HCT116 (cell line): ENCODE measurements at regions not wholly inside any gene's neighbourhood (a gene's known extent, or its start where the extent isn't known, plus 50 kb on each side); places are given as distances from the start of the nearest gene placed in this dataset.

Source experiments
- ATAC-seq: fragments of 200-7000 bp; cut with Tn5 transposase; 2 replicates; pipeline ENCODE4 v1.9.1; 2020; ENCODE audit warnings: mild to moderate bottlenecking, moderate library complexity
- BruUV-seq: library from RNA; stranded (reverse); fragments of 400-500 nt; replicated peaks from 2 replicates; lab custom pipeline; 2021; lab: Mats Ljungman, UMichigan
- CTCF ChIA-PET: fragments of 300-600 bp; sonication (Branson Sonifier 250); formaldehyde crosslinking; loops from one replicate; lab custom pipeline; 2021; ENCODE audit warnings: antibody characterized with exemption; lab: Charles Lee
- POLR2A ChIA-PET: fragments of 300-600, 350-600 bp; sonication (Branson Sonifier 250); formaldehyde crosslinking; loops from one replicate; lab custom pipeline; 2021; ENCODE audit warnings: antibody characterized with exemption; lab: Charles Lee
- RAD21 ChIA-PET, 2 experiments: fragments of 300-600 bp; sonication (Branson Sonifier 250); formaldehyde crosslinking; loops; one replicate each; lab custom pipeline; 2023; ENCODE audit warnings: low total read pairs in 2 of 2; ENCODE audit not compliant: uncharacterized antibody in 2 of 2, unreplicated experiment in 2 of 2, low non-redundant PET in 1 of 2; lab: Charles Lee
- DNase-seq: peaks from one replicate; pipeline ENCODE4 v3.0.0-alpha.2; 2010; ENCODE audit warnings: low read depth, low spot score
- H2AFZ ChIP-seq: fragments of 200-600 bp; shearing (Covaris generic), sonication (generic); 2 replicates; pipeline ENCODE4 v1.6.1; 2017; ENCODE audit warnings: low read depth, mixed run types, mixed read lengths, antibody characterized with exemption, low read length; ENCODE audit not compliant: poor library complexity, severe bottlenecking
- H3K27ac ChIP-seq: 2 replicates; pipeline ENCODE4 v1.5.1; 2012; ENCODE audit warnings: low read depth, low read length
- H3K27me3 ChIP-seq: fragments of 200-600 bp; sonication (generic); 2 replicates; pipeline ENCODE4 v1.6.1; 2016; ENCODE audit warnings: mixed run types, low read length, mixed read lengths; ENCODE audit not compliant: insufficient read depth
- H3K36me3 ChIP-seq, 2 experiments: fragments of 200-500 bp in 1 of 2; fragments of 200-600 bp in 1 of 2; sonication (Bioruptor generic) in 1 of 2; sonication (generic) in 1 of 2; 2 replicates each; pipeline versions ENCODE4 v1.5.1 to v1.6.1; 2014 to 2016; ENCODE audit warnings: low read length in 2 of 2, inconsistent platforms in 1 of 2, mixed read lengths in 1 of 2, mixed run types in 1 of 2; ENCODE audit not compliant: insufficient read depth in 2 of 2, control insufficient read depth in 1 of 2
- H3K4me1 ChIP-seq, 2 experiments: fragments of 200-600 bp in 1 of 2; sonication (generic) in 1 of 2; 2 replicates each; pipeline versions ENCODE4 v1.5.1 to v1.6.1; 2012 to 2017; ENCODE audit warnings: low read length in 2 of 2, inconsistent platforms in 1 of 2, mild to moderate bottlenecking in 1 of 2, mixed read lengths in 1 of 2, mixed run types in 1 of 2, moderate library complexity in 1 of 2; ENCODE audit not compliant: insufficient read depth in 2 of 2, control insufficient read depth in 1 of 2
- H3K4me2 ChIP-seq: fragments of 200-600 bp; sonication (generic); 2 replicates; pipeline ENCODE4 v1.6.1; 2017; ENCODE audit warnings: mixed run types, low read length, mixed read lengths
- H3K4me3 ChIP-seq, 2 experiments: fragments of 200-600 bp in 1 of 2; sonication (generic) in 1 of 2; replicated peaks in 1 of 2; 2 replicates each; pipeline ENCODE4 v1.5.1; 2011 to 2016; ENCODE audit warnings: low read length in 2 of 2, control low read depth in 1 of 2, low read depth in 1 of 2, mild to moderate bottlenecking in 1 of 2, mixed read lengths in 1 of 2, mixed run types in 1 of 2
- H3K79me2 ChIP-seq: fragments of 200-600 bp; sonication (generic); 2 replicates; pipeline ENCODE4 v1.6.1; 2017; ENCODE audit warnings: mild to moderate bottlenecking, mixed run types, low read length, moderate library complexity, mixed read lengths; ENCODE audit not compliant: insufficient read depth
- H3K9ac ChIP-seq: fragments of 200-600 bp; sonication (generic); 2 replicates; pipeline ENCODE4 v1.6.1; 2016; ENCODE audit warnings: low read length, mixed read lengths
- H3K9me2 ChIP-seq: fragments of 200-600 bp; sonication (generic), shearing (Covaris generic); 2 replicates; pipeline ENCODE4 v1.6.1; 2017; ENCODE audit warnings: mixed run types, mild to moderate bottlenecking, moderate library complexity; ENCODE audit not compliant: insufficient read depth
- H3K9me3 ChIP-seq, 2 experiments: fragments of 200-500 bp in 1 of 2; fragments of 200-600 bp in 1 of 2; sonication (Bioruptor generic) in 1 of 2; sonication (generic) in 1 of 2; 2 replicates each; pipeline ENCODE4 v1.6.1; 2014 to 2017; ENCODE audit warnings: low read length in 2 of 2, mixed read lengths in 2 of 2, inconsistent platforms in 1 of 2, low read depth in 1 of 2, mild to moderate bottlenecking in 1 of 2, mixed run types in 1 of 2, moderate library complexity in 1 of 2; ENCODE audit not compliant: control insufficient read depth in 1 of 2, insufficient read depth in 1 of 2
- H4K20me1 ChIP-seq: fragments of 200-600 bp; sonication (generic), shearing (Covaris generic); 2 replicates; pipeline ENCODE4 v1.6.1; 2017; ENCODE audit warnings: mixed run types, mild to moderate bottlenecking, moderate library complexity; ENCODE audit not compliant: insufficient read depth
- CBX3 ChIP-seq: IDR thresholded peaks from 2 replicates; pipeline ENCODE4 v1.6.1; 2012; ENCODE audit warnings: low read depth
- ELF1 ChIP-seq: IDR thresholded peaks from 2 replicates; pipeline ENCODE4 v1.6.1; 2012; ENCODE audit warnings: low read depth, borderline replicate concordance
- JUND ChIP-seq: IDR thresholded peaks from 2 replicates; pipeline ENCODE4 v1.6.1; 2012
- POLR2AphosphoS5 ChIP-seq: IDR thresholded peaks from 2 replicates; pipeline ENCODE4 v1.6.1; 2011; ENCODE audit warnings: mild to moderate bottlenecking, low read depth, low read length, moderate library complexity
- RAD21 ChIP-seq: IDR thresholded peaks from 2 replicates; pipeline ENCODE4 v1.6.1; 2012; ENCODE audit warnings: low read depth, mild to moderate bottlenecking
- SIN3A ChIP-seq: IDR thresholded peaks from 2 replicates; pipeline ENCODE4 v1.6.1; 2012; ENCODE audit warnings: low read depth
- SP1 ChIP-seq: IDR thresholded peaks from 2 replicates; pipeline ENCODE4 v1.6.1; 2012; ENCODE audit warnings: low read depth
- YY1 ChIP-seq: IDR thresholded peaks from 2 replicates; pipeline ENCODE4 v1.6.1; 2011; ENCODE audit warnings: low read length, low read depth, moderate library complexity, mild to moderate bottlenecking; ENCODE audit not compliant: insufficient replicate concordance; ENCODE audit errors: extremely low read depth
- ZFX ChIP-seq: fragments of 450-650 bp; IDR thresholded peaks from 2 replicates; pipeline ENCODE4 v1.6.1; 2017
- intact Hi-C: fragments of 100-400 bp; cut with micrococcal nuclease; formaldehyde crosslinking; loops from 2 replicates; pipeline ENCODE4 v1.10.0; 2022
- TF ChIP-seq, protein P1 (sequence below): IDR thresholded peaks from 2 replicates; pipeline ENCODE4 v1.6.1; 2011; ENCODE audit warnings: mild to moderate bottlenecking, low read length, moderate library complexity; ENCODE audit not compliant: insufficient replicate concordance; ENCODE audit errors: extremely low read depth
- TF ChIP-seq, protein P2 (sequence below): IDR thresholded peaks from 2 replicates; pipeline ENCODE4 v1.6.1; 2012
- TF ChIP-seq, protein P3 (sequence below): IDR thresholded peaks from 2 replicates; pipeline ENCODE4 v1.6.1; 2012; ENCODE audit warnings: low read depth
- TF ChIP-seq, protein P4 (sequence below), 3 experiments: fragments of 200-600 bp in 1 of 3; sonication (generic) in 1 of 3; IDR thresholded peaks in 2 of 3; conservative IDR thresholded peaks in 1 of 3; 2 replicates each; pipeline ENCODE4 v1.5.1; 2012 to 2017; ENCODE audit warnings: low read depth in 2 of 3, low read length in 2 of 3, antibody characterized with exemption in 1 of 3, borderline replicate concordance in 1 of 3, control low read depth in 1 of 3, mild to moderate bottlenecking in 1 of 3, mixed read lengths in 1 of 3, mixed run types in 1 of 3, moderate library complexity in 1 of 3; ENCODE audit not compliant: insufficient read depth in 1 of 3

DNA sequence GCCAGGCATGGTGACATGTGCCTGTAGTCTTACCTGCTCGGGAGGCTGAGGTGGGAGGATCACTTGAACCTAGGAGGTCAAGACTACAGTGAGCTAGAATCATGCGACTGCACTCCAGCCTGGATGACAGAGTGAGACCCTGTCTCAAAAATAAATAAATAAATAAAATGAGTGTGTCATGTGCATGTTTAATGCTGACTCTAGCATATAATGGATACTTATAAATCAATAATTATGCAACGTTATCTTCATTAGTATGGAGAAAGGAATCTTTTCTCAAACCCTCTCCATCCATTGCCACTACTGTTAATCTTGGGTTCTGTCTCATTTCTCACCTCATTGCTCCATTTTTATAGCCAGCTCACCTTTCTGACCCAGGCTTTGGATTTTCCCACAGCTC lies 189.5 kb upstream of the RPL34 start:
- H3K9me2 ChIP-seq: no peaks in the 10 kb centered on the region
- H3K9ac ChIP-seq: no peak overlapping the region
- no peaks in the 10 kb centered on the region for H4K20me1 ChIP-seq
- intact Hi-C loops: no loop called here
- H3K4me1 ChIP-seq: no peaks in the 10 kb centered on the region
- no peak overlapping the region for H2AFZ ChIP-seq
- no peaks in the 10 kb centered on the region for H3K9me3 ChIP-seq
- TF ChIP-seq POLR2AphosphoS5 (no peak), SP1 (no peak), CBX3 (no peak), YY1 (no peak), SIN3A (no peak), JUND (no peak), ZFX (no peak), ELF1 (no peak), RAD21 (no peak)
- TF ChIP-seq, protein P1, sequence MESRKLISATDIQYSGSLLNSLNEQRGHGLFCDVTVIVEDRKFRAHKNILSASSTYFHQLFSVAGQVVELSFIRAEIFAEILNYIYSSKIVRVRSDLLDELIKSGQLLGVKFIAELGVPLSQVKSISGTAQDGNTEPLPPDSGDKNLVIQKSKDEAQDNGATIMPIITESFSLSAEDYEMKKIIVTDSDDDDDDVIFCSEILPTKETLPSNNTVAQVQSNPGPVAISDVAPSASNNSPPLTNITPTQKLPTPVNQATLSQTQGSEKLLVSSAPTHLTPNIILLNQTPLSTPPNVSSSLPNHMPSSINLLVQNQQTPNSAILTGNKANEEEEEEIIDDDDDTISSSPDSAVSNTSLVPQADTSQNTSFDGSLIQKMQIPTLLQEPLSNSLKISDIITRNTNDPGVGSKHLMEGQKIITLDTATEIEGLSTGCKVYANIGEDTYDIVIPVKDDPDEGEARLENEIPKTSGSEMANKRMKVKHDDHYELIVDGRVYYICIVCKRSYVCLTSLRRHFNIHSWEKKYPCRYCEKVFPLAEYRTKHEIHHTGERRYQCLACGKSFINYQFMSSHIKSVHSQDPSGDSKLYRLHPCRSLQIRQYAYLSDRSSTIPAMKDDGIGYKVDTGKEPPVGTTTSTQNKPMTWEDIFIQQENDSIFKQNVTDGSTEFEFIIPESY: no peak
- TF ChIP-seq, protein P2, sequence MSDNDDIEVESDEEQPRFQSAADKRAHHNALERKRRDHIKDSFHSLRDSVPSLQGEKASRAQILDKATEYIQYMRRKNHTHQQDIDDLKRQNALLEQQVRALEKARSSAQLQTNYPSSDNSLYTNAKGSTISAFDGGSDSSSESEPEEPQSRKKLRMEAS: no peak
- TF ChIP-seq, protein P3, sequence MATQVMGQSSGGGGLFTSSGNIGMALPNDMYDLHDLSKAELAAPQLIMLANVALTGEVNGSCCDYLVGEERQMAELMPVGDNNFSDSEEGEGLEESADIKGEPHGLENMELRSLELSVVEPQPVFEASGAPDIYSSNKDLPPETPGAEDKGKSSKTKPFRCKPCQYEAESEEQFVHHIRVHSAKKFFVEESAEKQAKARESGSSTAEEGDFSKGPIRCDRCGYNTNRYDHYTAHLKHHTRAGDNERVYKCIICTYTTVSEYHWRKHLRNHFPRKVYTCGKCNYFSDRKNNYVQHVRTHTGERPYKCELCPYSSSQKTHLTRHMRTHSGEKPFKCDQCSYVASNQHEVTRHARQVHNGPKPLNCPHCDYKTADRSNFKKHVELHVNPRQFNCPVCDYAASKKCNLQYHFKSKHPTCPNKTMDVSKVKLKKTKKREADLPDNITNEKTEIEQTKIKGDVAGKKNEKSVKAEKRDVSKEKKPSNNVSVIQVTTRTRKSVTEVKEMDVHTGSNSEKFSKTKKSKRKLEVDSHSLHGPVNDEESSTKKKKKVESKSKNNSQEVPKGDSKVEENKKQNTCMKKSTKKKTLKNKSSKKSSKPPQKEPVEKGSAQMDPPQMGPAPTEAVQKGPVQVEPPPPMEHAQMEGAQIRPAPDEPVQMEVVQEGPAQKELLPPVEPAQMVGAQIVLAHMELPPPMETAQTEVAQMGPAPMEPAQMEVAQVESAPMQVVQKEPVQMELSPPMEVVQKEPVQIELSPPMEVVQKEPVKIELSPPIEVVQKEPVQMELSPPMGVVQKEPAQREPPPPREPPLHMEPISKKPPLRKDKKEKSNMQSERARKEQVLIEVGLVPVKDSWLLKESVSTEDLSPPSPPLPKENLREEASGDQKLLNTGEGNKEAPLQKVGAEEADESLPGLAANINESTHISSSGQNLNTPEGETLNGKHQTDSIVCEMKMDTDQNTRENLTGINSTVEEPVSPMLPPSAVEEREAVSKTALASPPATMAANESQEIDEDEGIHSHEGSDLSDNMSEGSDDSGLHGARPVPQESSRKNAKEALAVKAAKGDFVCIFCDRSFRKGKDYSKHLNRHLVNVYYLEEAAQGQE: no peak
- TF ChIP-seq, protein P4, sequence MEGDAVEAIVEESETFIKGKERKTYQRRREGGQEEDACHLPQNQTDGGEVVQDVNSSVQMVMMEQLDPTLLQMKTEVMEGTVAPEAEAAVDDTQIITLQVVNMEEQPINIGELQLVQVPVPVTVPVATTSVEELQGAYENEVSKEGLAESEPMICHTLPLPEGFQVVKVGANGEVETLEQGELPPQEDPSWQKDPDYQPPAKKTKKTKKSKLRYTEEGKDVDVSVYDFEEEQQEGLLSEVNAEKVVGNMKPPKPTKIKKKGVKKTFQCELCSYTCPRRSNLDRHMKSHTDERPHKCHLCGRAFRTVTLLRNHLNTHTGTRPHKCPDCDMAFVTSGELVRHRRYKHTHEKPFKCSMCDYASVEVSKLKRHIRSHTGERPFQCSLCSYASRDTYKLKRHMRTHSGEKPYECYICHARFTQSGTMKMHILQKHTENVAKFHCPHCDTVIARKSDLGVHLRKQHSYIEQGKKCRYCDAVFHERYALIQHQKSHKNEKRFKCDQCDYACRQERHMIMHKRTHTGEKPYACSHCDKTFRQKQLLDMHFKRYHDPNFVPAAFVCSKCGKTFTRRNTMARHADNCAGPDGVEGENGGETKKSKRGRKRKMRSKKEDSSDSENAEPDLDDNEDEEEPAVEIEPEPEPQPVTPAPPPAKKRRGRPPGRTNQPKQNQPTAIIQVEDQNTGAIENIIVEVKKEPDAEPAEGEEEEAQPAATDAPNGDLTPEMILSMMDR (IDR thresholded peaks at IDR 0.05 in 2 of 3, conservative IDR thresholded peaks at IDR 0.05 in 1 of 3; ENCODE audit: borderline replicate concordance in 1 of 3, insufficient read depth in 1 of 3, low read depth in 2 of 3, low read length in 2 of 3): no peak
- no peaks in the 10 kb centered on the region for H3K27me3 ChIP-seq
- no peak overlapping the region for H3K4me3 ChIP-seq
- CTCF ChIA-PET: no interaction called here
- POLR2A ChIA-PET: no interaction called here
- H3K36me3 ChIP-seq: no peaks in the 10 kb centered on the region
- DNase-seq (no peak), ATAC-seq (no peak)
- no peaks in the 10 kb centered on the region for H3K79me2 ChIP-seq
- H3K27ac ChIP-seq: no peak overlapping the region
- H3K4me2 ChIP-seq: no peak overlapping the region
- BruUV-seq: no TSS peak
- RAD21 ChIA-PET: no interaction called here
